Nephron (organoid): ENCODE measurements at regions not wholly inside any gene's neighbourhood (a gene's known extent, or its start where the extent isn't known, plus 50 kb on each side); places are given as distances from the start of the nearest gene placed in this dataset.

Experiments
- H3K27ac Mint-ChIP-seq, 3 experiments: 2 replicates each; pipeline ENCODE4 v1.8.0; 2020; ENCODE audit warnings: mixed read lengths in 3 of 3, mild to moderate bottlenecking in 2 of 3, moderate library complexity in 1 of 3
- H3K27me3 Mint-ChIP-seq: 2 replicates; pipeline ENCODE4 v1.8.0; 2021; ENCODE audit warnings: low read depth, mild to moderate bottlenecking, moderate library complexity, mixed read lengths
- H3K36me3 Mint-ChIP-seq: 2 replicates; pipeline ENCODE4 v1.8.0; 2020; ENCODE audit warnings: low read depth, mixed read lengths
- H3K4me1 Mint-ChIP-seq: 2 replicates; pipeline ENCODE4 v1.8.0; 2020; ENCODE audit warnings: mixed read lengths
- H3K4me3 Mint-ChIP-seq, 3 experiments: 2 replicates each; pipeline ENCODE4 v1.8.0; 2020; ENCODE audit warnings: mild to moderate bottlenecking in 3 of 3, mixed read lengths in 3 of 3, moderate library complexity in 2 of 3
- H3K9me3 Mint-ChIP-seq: 2 replicates; pipeline ENCODE4 v1.8.0; 2020; ENCODE audit warnings: mixed read lengths
- CTCF ChIP-seq, 3 experiments: fragments of 200-600 bp; sonication (generic); IDR thresholded peaks; one replicate each; pipeline ENCODE4 v1.5.0; 2021; ENCODE audit warnings: antibody characterized with exemption in 3 of 3; ENCODE audit not compliant: unreplicated experiment in 3 of 3

GRCh38 chr15:87618203-87618725 lies 638.3 kb downstream of the NTRK3 start:
- Mint-ChIP-seq H3K9me3 (peaks cover 6% of the 10 kb centered on the region), H3K4me1 (peaks cover 6% of the 10 kb centered on the region)
- TF ChIP-seq CTCF (IDR thresholded peaks at IDR 0.05; ENCODE audit: unreplicated experiment in 3 of 3): no peak

GRCh38 chr15:87614704-87615103 lies 641.8 kb downstream of the NTRK3 start:
- peak overlapping the region in 1 of 3 experiments; percentile 86 for H3K27ac Mint-ChIP-seq
- H3K9me3 Mint-ChIP-seq: no peaks in the 10 kb centered on the region
- no peaks in the 10 kb centered on the region for H3K36me3 Mint-ChIP-seq
- peaks cover 9% of the 10 kb centered on the region for H3K4me1 Mint-ChIP-seq
- no peaks in the 10 kb centered on the region for H3K27me3 Mint-ChIP-seq
- no peak overlapping the region for H3K4me3 Mint-ChIP-seq
- TF ChIP-seq CTCF (IDR thresholded peaks at IDR 0.05; ENCODE audit: unreplicated experiment in 3 of 3): no peak

More at GRCh38 chr15:87618203-87618725, 638.3 kb downstream of the NTRK3 start:
- H3K4me3 Mint-ChIP-seq: no peak overlapping the region
- no peaks in the 10 kb centered on the region for H3K36me3 Mint-ChIP-seq
- peak overlapping the region in 1 of 3 experiments; percentile 4 for H3K27ac Mint-ChIP-seq
- H3K27me3 Mint-ChIP-seq: no peaks in the 10 kb centered on the region

GRCh38 chr15:87610366-87610765 lies 646.2 kb downstream of the NTRK3 start:
- Mint-ChIP-seq H3K27me3 (no peaks in the 10 kb centered on the region), H3K27ac (peak overlapping the region in 1 of 3 experiments; percentile 45), H3K9me3 (no peaks in the 10 kb centered on the region), H3K36me3 (no peaks in the 10 kb centered on the region), H3K4me1 (peaks cover 14% of the 10 kb centered on the region), H3K4me3 (no peak overlapping the region)
- TF ChIP-seq CTCF (IDR thresholded peaks at IDR 0.05; ENCODE audit: unreplicated experiment in 3 of 3): no peak

- Mint-ChIP-seq H3K27me3 (no peaks in the 10 kb centered on the region), H3K4me1 (peaks cover 14% of the 10 kb centered on the region), H3K36me3 (no peaks in the 10 kb centered on the region), H3K9me3 (no peaks in the 10 kb centered on the region), H3K27ac (peak overlapping the region in 2 of 3 experiments; percentile 61 to 74), H3K4me3 (no peak overlapping the region)
- TF ChIP-seq CTCF (IDR thresholded peaks at IDR 0.05; ENCODE audit: unreplicated experiment in 3 of 3): no peak
Measured at GRCh38 chr15:87609894-87610293, 646.6 kb downstream of the NTRK3 start.

- H3K4me3 Mint-ChIP-seq: no peak overlapping the region
- H3K9me3 Mint-ChIP-seq: no peaks in the 10 kb centered on the region
- H3K4me1 Mint-ChIP-seq: peaks cover 14% of the 10 kb centered on the region
- H3K27me3 Mint-ChIP-seq: no peaks in the 10 kb centered on the region
- H3K27ac Mint-ChIP-seq: peak overlapping the region in 2 of 3 experiments; percentile 61 to 74
- no peaks in the 10 kb centered on the region for H3K36me3 Mint-ChIP-seq
- no peak for TF ChIP-seq CTCF (IDR thresholded peaks at IDR 0.05; ENCODE audit: unreplicated experiment in 3 of 3)
Measured at GRCh38 chr15:87609474-87609873, 647.1 kb downstream of the NTRK3 start.
